GM12892 (cell line): ENCODE measurements at regions not wholly inside any gene's neighbourhood (a gene's known extent, or its start where the extent isn't known, plus 50 kb on each side); places are given as distances from the start of the nearest gene placed in this dataset.

Experiments used
- DNase-seq: peaks from one replicate; pipeline ENCODE4 v3.0.0; 2011; ENCODE audit not compliant: insufficient read length
- FAIRE-seq: peaks from 2 replicates; lab custom pipeline; 2011; peaks lifted over from hg19 to GRCh38; lab: Jason Lieb, UNC
- POLR2A ChIP-seq: IDR thresholded peaks from 2 replicates; pipeline ENCODE4 v1.6.1; 2011; ENCODE audit warnings: low read depth, low read length, control low read depth
- POLR2AphosphoS5 ChIP-seq: IDR thresholded peaks from 2 replicates; pipeline ENCODE4 v1.6.1; 2011; ENCODE audit warnings: low read depth, low read length, control low read depth
- TAF1 ChIP-seq: IDR thresholded peaks from 2 replicates; pipeline ENCODE4 v1.6.1; 2011; ENCODE audit warnings: low read depth, mild to moderate bottlenecking, control low read depth, low read length, borderline replicate concordance

DNA sequence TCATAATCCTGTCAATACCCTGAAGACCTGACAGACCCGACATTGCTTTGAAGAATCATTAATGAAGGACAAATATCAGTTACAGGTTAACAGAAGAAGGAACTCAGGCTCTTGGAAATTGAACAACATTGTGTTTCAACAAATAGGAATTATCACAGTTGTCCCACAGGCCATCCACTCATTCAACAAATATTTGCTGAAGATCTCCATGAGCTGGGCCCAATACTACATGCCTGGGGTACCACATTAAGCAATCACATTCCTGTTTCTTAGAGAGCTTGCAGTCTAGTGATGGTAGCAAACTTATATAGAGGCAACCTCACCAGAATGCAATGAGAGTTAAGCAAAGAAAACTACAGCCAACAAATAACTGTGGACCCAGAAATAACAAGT lies 671.6 kb upstream of the ACVR2A start:
- DNase-seq (no peak), FAIRE-seq (no peak)
- TF ChIP-seq POLR2AphosphoS5 = no peak
- no peak for TF ChIP-seq POLR2A
- no peak for TF ChIP-seq TAF1

DNA sequence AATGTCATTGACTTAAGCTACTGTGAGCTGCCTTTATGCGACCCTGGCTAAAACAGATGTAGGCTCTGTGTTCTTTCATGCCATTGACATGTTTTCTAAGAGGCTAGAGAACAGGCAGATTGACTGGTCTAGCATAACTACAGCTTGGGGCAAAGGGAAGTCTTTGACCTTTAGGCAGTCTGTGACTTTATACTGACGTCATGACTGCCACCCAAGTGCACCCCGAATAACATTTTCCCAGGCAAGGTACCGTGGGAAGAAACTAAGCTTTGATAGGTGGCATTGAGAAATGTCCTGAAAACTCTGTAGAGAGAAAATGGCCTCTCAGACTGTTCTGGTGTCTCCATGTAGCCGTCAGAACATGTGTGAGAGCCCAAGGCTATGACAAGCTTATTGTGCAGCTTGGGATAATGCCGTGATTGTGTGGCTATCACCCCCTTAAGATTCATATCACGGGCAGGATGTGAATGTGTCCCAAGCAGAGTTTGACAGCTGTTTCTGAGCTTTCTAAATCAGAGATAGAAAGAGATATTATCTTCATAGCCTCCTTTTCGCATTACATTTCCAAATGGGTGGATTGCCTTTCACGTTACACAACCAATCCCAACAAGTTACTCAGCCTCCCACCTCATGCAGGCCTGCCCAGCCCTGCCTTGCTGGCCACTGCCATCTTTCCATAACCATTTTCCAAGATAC lies 672.2 kb upstream of the ACVR2A start:
- FAIRE-seq (no peak), DNase-seq (no peak)
- TF ChIP-seq TAF1 (no peak), POLR2A (no peak), POLR2AphosphoS5 (no peak)

- no peak for TF ChIP-seq POLR2AphosphoS5
- TF ChIP-seq POLR2A = no peak
- TF ChIP-seq TAF1 = no peak
- DNase-seq = no peak
- no peak for FAIRE-seq
Measured at GRCh38 chr2:147171941-147172340, 672.9 kb upstream of the ACVR2A start.

GRCh38 chr2:147170932-147171331 lies 673.9 kb upstream of the ACVR2A start:
- FAIRE-seq (no peak), DNase-seq (no peak)
- TF ChIP-seq TAF1 (no peak), POLR2AphosphoS5 (no peak), POLR2A (no peak)

DNA sequence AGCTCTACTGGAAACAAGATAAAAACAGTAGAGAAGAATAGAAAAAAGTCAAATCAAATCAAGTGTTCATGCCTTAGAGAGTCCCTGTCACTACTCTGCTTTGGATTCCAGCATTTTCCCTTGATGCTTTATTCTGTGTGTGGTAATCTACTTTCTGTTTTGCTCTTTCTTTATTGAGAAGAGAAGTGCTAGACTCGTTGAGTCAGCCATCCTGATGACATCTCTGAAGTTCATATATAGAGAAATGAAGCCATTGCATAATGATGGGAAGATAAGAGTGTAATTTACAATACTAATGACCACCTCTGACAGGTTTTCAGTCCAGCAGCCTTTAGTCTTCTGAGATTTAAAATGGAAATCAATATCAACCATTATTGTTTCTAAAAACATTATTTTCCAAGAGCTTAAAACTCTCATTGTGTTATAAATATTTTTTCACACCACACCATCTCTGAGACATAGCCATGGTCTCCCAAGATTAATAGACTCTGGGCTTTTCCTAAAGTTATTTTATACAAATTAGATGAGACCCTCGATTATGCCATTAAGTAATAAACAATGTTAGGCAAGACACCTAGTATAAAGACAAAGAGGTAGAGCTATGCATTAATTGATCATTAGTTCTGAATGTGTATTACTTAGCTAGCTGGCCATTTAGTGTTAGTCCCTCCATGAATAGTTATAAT lies 679.0 kb upstream of the ACVR2A start:
- TF ChIP-seq POLR2AphosphoS5 (no peak), TAF1 (no peak), POLR2A (no peak)
- no peak for DNase-seq
- FAIRE-seq = no peak

DNA sequence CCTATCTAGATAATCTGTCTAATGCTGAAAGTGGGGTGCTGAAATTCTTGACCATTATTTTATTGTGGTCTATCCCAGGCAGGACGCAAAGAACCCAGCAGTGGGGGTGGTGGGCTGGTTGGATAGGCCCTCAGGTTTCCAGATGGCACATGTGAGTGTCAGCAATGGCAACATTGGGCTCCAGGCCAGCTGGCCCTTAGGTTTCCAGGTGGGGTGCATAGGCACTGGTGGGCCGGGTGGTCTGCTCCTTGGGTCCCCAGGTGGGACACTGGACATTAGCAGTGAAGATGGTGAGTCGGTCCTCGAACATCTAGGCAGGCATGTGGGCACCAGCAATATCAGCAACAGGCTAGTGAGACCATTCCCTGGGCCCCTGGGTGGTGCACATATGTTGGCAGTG lies 680.3 kb upstream of the ACVR2A start:
- no peak for FAIRE-seq
- no peak for TF ChIP-seq POLR2AphosphoS5
- DNase-seq = no peak

DNA sequence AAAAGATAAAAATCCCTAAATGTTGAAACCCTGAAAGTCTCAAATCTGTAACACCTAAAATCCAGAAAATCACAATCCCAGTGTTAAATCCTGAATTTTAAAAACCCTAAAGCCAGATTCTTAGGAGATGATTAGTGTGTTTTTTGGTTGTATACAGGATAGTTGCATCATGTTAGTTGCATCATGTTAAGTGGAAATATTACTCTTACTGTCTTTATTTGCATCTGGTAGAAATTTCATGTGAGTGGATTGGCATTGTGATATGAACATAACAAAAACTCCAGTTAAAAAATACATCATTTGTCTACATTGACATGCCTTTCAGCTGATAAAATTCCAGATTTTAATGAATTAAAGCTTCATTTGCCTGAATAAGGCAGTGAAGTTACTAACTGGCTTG lies 683.1 kb upstream of the ACVR2A start:
- FAIRE-seq = no peak
- no peak for TF ChIP-seq POLR2A
- TF ChIP-seq TAF1 = no peak
- TF ChIP-seq POLR2AphosphoS5 = no peak
- no peak for DNase-seq

- DNase-seq (no peak), FAIRE-seq (no peak)
- TF ChIP-seq TAF1 (no peak), POLR2AphosphoS5 (no peak), POLR2A (no peak)
Measured at GRCh38 chr2:147156970-147157369, 687.9 kb upstream of the ACVR2A start.

- TF ChIP-seq POLR2AphosphoS5 (no peak), POLR2A (no peak), TAF1 (no peak)
- no peak for FAIRE-seq
- DNase-seq = no peak
Measured at GRCh38 chr2:147150241-147150635, 694.6 kb upstream of the ACVR2A start.

DNA sequence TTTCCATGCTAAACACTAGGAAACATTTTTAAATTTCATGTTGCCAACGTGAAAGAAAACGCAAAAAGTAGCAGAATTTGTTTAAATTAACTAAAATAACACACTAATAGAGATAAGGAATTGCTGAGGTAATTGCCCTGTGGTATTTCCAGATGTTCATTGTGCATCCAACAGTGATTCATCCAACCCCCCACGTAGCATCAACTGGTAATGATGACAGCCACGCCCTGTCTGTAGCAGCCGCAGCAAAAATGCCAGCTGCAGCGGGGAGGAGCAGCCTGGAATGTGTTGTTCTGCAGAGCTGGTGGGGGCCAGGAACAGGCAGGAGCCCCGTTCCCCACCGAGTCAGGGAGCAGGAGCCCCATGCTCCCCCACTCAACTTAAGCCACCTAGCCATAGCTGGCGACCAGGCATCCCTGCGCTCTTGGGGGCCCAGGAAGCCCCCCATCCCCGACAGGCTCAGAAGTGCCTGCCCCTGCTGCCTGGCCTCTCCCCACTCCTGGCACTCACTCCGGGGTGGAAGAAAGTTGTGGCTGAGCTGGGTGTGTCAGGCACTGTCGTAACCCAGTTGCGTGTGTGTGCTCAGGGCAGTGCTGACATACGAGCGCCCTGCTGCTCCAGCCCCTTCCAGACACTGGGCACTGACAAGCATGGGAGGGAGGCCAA lies 695.1 kb upstream of the ACVR2A start:
- no peak for TF ChIP-seq TAF1
- no peak for TF ChIP-seq POLR2A
- no peak for TF ChIP-seq POLR2AphosphoS5
- FAIRE-seq (no peak), DNase-seq (no peak)

GRCh38 chr2:147147802-147148201 lies 697.0 kb upstream of the ACVR2A start:
- FAIRE-seq (no peak), DNase-seq (no peak)
- no peak for TF ChIP-seq TAF1
- no peak for TF ChIP-seq POLR2A
- TF ChIP-seq POLR2AphosphoS5 = no peak
